PC-3 (cell line): ENCODE measurements at regions not wholly inside any gene's neighbourhood (a gene's known extent, or its start where the extent isn't known, plus 50 kb on each side); places are given as distances from the start of the nearest gene placed in this dataset.

ENCODE experiments used
- ATAC-seq: fragments of 200-7000 bp; cut with Tn5 transposase; 2 replicates; pipeline ENCODE4 v1.9.1; 2020; ENCODE audit warnings: mild to moderate bottlenecking, moderate library complexity
- BruUV-seq: library from RNA; stranded (reverse); fragments of 400-500 nt; replicated peaks from 2 replicates; lab custom pipeline; 2021; lab: Mats Ljungman, UMichigan
- CTCF ChIA-PET: fragments of 300-600 bp; sonication (Branson Sonifier 250); formaldehyde crosslinking; loops from one replicate; lab custom pipeline; 2022; ENCODE audit warnings: antibody characterized with exemption; lab: Charles Lee
- POLR2A ChIA-PET: fragments of 300-600 bp; sonication (Branson Sonifier 250); formaldehyde crosslinking; loops from one replicate; lab custom pipeline; 2022; ENCODE audit warnings: antibody characterized with exemption; ENCODE audit not compliant: unreplicated experiment; lab: Charles Lee
- DNase-seq: peaks from one replicate; pipeline ENCODE4 v3.0.0-alpha.2; 2015
- H2AFZ ChIP-seq: fragments of 300-600 bp; sonication (generic); 2 replicates; pipeline ENCODE4 v1.6.0; 2016; ENCODE audit warnings: antibody characterized with exemption, low read length
- H3F3A ChIP-seq: fragments of 300-600 bp; sonication (generic); one replicate; pipeline ENCODE4 v1.6.0; 2017; ENCODE audit warnings: antibody characterized with exemption, low read length, control low read depth, mild to moderate bottlenecking; ENCODE audit not compliant: unreplicated experiment
- H3K27ac ChIP-seq: fragments of 300-600 bp; sonication (generic); 2 replicates; pipeline ENCODE4 v1.5.1; 2016; ENCODE audit warnings: mild to moderate bottlenecking, low read length
- H3K27me3 ChIP-seq: fragments of 300-600 bp; sonication (generic); 2 replicates; pipeline ENCODE4 v1.6.1; 2016; ENCODE audit warnings: low read length, mixed read lengths
- H3K36me3 ChIP-seq: fragments of 300-600 bp; sonication (generic); 2 replicates; pipeline ENCODE4 v1.6.1; 2016; ENCODE audit warnings: low read depth, mixed run types, low read length, mixed read lengths
- H3K4me1 ChIP-seq: fragments of 300-600 bp; sonication (generic); 2 replicates; pipeline ENCODE4 v1.5.1; 2016; ENCODE audit warnings: low read length; ENCODE audit not compliant: insufficient read depth
- H3K4me2 ChIP-seq: fragments of 300-600 bp; sonication (generic); 2 replicates; pipeline ENCODE4 v1.6.0; 2016; ENCODE audit warnings: low read length
- H3K4me3 ChIP-seq: fragments of 300-600 bp; sonication (generic); 2 replicates; pipeline ENCODE4 v1.5.1; 2016; ENCODE audit warnings: mild to moderate bottlenecking, low read length, mixed read lengths
- H3K79me2 ChIP-seq: fragments of 300-600 bp; sonication (generic); 2 replicates; pipeline ENCODE4 v1.6.1; 2017; ENCODE audit warnings: low read length, mixed read lengths
- H3K9ac ChIP-seq: fragments of 300-600 bp; sonication (generic); 2 replicates; pipeline ENCODE4 v1.6.0; 2016; ENCODE audit warnings: mild to moderate bottlenecking, low read length
- H3K9me2 ChIP-seq: fragments of 300-600 bp; sonication (generic); replicated peaks from 2 replicates; pipeline ENCODE4 v1.6.1; 2016; ENCODE audit warnings: mixed run types, low read length, mixed read lengths
- H3K9me3 ChIP-seq: fragments of 300-600 bp; sonication (generic); 2 replicates; pipeline ENCODE4 v1.6.1; 2016; ENCODE audit warnings: low read length, mixed read lengths
- H4K20me1 ChIP-seq: fragments of 300-600 bp; sonication (generic); 2 replicates; pipeline ENCODE4 v1.6.1; 2016; ENCODE audit warnings: low read length, mixed read lengths
- EZH2 ChIP-seq: fragments of 300-600 bp; sonication (generic); IDR thresholded peaks from one replicate; pipeline ENCODE4 v1.6.1; 2017; ENCODE audit warnings: antibody characterized with exemption, mild to moderate bottlenecking, low read length; ENCODE audit not compliant: unreplicated experiment
- EZH2phosphoT487 ChIP-seq: fragments of 300-600 bp; sonication (generic); IDR thresholded peaks from 2 replicates; pipeline ENCODE4 v1.6.1; 2018; ENCODE audit warnings: mild to moderate bottlenecking, antibody characterized with exemption, low read length, borderline replicate concordance
- intact Hi-C: fragments of 100-400 bp; cut with micrococcal nuclease; formaldehyde crosslinking; loops from 2 replicates; pipeline ENCODE4 v1.9.0; 2023
- TF ChIP-seq, protein P1 (sequence below): fragments of 300-600 bp; sonication (generic); conservative IDR thresholded peaks from 2 replicates; pipeline ENCODE4 v1.5.1; 2017; ENCODE audit warnings: antibody characterized with exemption, low read depth, mild to moderate bottlenecking, low read length

DNA sequence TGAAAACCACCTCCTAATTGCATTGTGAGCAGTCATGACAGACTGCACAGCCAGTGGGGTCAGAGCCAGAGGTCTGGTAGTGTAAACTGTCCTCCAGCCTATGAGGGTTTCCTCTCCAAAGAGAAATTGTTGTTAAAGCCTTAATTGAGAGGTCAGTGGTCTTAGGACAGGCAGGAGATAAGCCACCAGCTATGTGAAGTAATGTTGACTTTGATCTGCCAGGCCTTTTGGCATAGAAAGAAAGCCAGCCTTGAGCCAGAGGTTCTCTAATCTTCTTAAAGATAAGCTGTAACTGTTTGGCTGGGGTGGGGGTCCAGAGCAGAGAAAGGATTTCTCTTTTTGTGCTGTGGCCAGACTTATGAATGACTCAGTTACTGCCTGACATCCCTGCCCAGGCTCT lies 248.4 kb downstream of the WDR11 start:
- Histone ChIP-seq H3K9ac (no peak overlapping the region), H3K27me3 (peaks cover 11% of the 10 kb centered on the region; the same call in 1 of the 2 replicates), H2AFZ (no peak overlapping the region), H3K4me3 (no peak overlapping the region), H3K4me2 (no peak overlapping the region), H3K9me2 (no peaks in the 10 kb centered on the region), H3F3A (no peaks in the 10 kb centered on the region), H3K9me3 (no peaks in the 10 kb centered on the region), H4K20me1 (no peaks in the 10 kb centered on the region), H3K79me2 (no peaks in the 10 kb centered on the region), H3K36me3 (no peaks in the 10 kb centered on the region), H3K27ac (no peak overlapping the region), H3K4me1 (no peaks in the 10 kb centered on the region)
- BruUV-seq, result no TSS peak
- ATAC-seq (no peak), DNase-seq (no peak)
- POLR2A ChIA-PET, result no interaction called here
- intact Hi-C loops, result no loop called here
- CTCF ChIA-PET, result no interaction called here
- TF ChIP-seq EZH2 (no peak), EZH2phosphoT487 (no peak)
- TF ChIP-seq, protein P1, sequence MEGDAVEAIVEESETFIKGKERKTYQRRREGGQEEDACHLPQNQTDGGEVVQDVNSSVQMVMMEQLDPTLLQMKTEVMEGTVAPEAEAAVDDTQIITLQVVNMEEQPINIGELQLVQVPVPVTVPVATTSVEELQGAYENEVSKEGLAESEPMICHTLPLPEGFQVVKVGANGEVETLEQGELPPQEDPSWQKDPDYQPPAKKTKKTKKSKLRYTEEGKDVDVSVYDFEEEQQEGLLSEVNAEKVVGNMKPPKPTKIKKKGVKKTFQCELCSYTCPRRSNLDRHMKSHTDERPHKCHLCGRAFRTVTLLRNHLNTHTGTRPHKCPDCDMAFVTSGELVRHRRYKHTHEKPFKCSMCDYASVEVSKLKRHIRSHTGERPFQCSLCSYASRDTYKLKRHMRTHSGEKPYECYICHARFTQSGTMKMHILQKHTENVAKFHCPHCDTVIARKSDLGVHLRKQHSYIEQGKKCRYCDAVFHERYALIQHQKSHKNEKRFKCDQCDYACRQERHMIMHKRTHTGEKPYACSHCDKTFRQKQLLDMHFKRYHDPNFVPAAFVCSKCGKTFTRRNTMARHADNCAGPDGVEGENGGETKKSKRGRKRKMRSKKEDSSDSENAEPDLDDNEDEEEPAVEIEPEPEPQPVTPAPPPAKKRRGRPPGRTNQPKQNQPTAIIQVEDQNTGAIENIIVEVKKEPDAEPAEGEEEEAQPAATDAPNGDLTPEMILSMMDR, result no peak

- ATAC-seq, result no peak
- no peaks in the 10 kb centered on the region for H3K36me3 ChIP-seq
- H3K4me2 ChIP-seq, result no peak overlapping the region
- no peaks in the 10 kb centered on the region for H3K4me1 ChIP-seq
- peaks cover 11% of the 10 kb centered on the region; the same call in 1 of the 2 replicates for H3K27me3 ChIP-seq
- ChIA-PET POLR2A (no interaction called here), CTCF (no interaction called here)
- H3K27ac ChIP-seq, result no peak overlapping the region
- no peaks in the 10 kb centered on the region for H3F3A ChIP-seq
- DNase-seq, result no peak
- no peaks in the 10 kb centered on the region for H3K9me2 ChIP-seq
- TF ChIP-seq, protein P1, result no peak
- TF ChIP-seq EZH2phosphoT487 (no peak), EZH2 (no peak)
- H3K9me3 ChIP-seq, result no peaks in the 10 kb centered on the region
- no peak overlapping the region for H2AFZ ChIP-seq
- no TSS peak for BruUV-seq
- intact Hi-C loops, result no loop called here
- no peaks in the 10 kb centered on the region for H4K20me1 ChIP-seq
- H3K4me3 ChIP-seq, result no peak overlapping the region
- no peaks in the 10 kb centered on the region for H3K79me2 ChIP-seq
- no peak overlapping the region for H3K9ac ChIP-seq
Observed at GRCh38 chr10:121101561-121101960, 250.4 kb downstream of the WDR11 start.

GRCh38 chr10:121102706-121103105 lies 251.5 kb downstream of the WDR11 start:
- peaks cover 11% of the 10 kb centered on the region; the same call in 1 of the 2 replicates for H3K27me3 ChIP-seq
- H3F3A ChIP-seq, result no peaks in the 10 kb centered on the region
- DNase-seq (no peak), ATAC-seq (no peak)
- no peak overlapping the region for H3K4me3 ChIP-seq
- H3K4me1 ChIP-seq, result no peaks in the 10 kb centered on the region
- no peak overlapping the region for H3K27ac ChIP-seq
- no peaks in the 10 kb centered on the region for H4K20me1 ChIP-seq
- TF ChIP-seq EZH2phosphoT487 (no peak), EZH2 (no peak)
- TF ChIP-seq, protein P1, result no peak
- H3K4me2 ChIP-seq, result no peak overlapping the region
- intact Hi-C loops, result no loop called here
- CTCF ChIA-PET, result no interaction called here
- no peaks in the 10 kb centered on the region for H3K36me3 ChIP-seq
- no peak overlapping the region for H2AFZ ChIP-seq
- no peak overlapping the region for H3K9ac ChIP-seq
- H3K9me3 ChIP-seq, result no peaks in the 10 kb centered on the region
- H3K9me2 ChIP-seq, result no peaks in the 10 kb centered on the region
- H3K79me2 ChIP-seq, result no peaks in the 10 kb centered on the region
- BruUV-seq, result no TSS peak
- POLR2A ChIA-PET, result no interaction called here
